Right atrium auricular region (tissue), 2 donors: ENCODE measurements at regions not wholly inside any gene's neighbourhood (a gene's known extent, or its start where the extent isn't known, plus 50 kb on each side); places are given as distances from the start of the nearest gene placed in this dataset.

Source experiments
- DNase-seq: peaks from one replicate; pipeline ENCODE4 v3.0.0-alpha.2; 2019; ENCODE audit warnings: low spot score
- H3K27ac ChIP-seq, 2 donors: fragments of 200-600 bp; sonication (generic); 1 replicate in 1 of 2; 2 replicates in 1 of 2; pipeline ENCODE4 v1.5.1; 2016 to 2019
- H3K27me3 ChIP-seq, 2 donors: fragments of 200-600 bp; sonication (generic); one replicate each; pipeline versions ENCODE4 v1.5.1 to v1.6.0; 2017 to 2019
- H3K36me3 ChIP-seq: fragments of 200-600 bp; sonication (generic); one replicate; pipeline ENCODE4 v1.5.1; 2016
- H3K4me1 ChIP-seq, 2 donors: fragments of 200-600 bp; sonication (generic); one replicate each; pipeline versions ENCODE4 v1.5.1 to v1.6.0; 2017 to 2019
- H3K4me3 ChIP-seq, 2 donors: fragments of 200-600 bp; sonication (generic); 1 replicate in 1 of 2; 2 replicates in 1 of 2; pipeline ENCODE4 v1.5.1; 2017 to 2019; ENCODE audit warnings: mild to moderate bottlenecking in 1 of 2, moderate library complexity in 1 of 2
- H3K9me3 ChIP-seq, 2 donors: fragments of 200-600 bp; sonication (generic); one replicate each; pipeline ENCODE4 v1.5.1; 2019
- CTCF ChIP-seq, 2 donors: fragments of 200-600 bp; sonication (generic); IDR thresholded peaks; one replicate each; pipeline ENCODE4 v1.5.1; 2019; ENCODE audit warnings: antibody characterized with exemption in 2 of 2

GRCh38 chr3:188979669-188980310 is 192.0 kb upstream of the TPRG1 start:
- Histone ChIP-seq H3K27me3 (no peaks in the 10 kb centered on the region), H3K4me3 (no peak overlapping the region), H3K27ac (peak overlapping the region in 1 of 2 donors; percentile 55), H3K4me1 (no peaks in the 10 kb centered on the region), H3K36me3 (no peaks in the 10 kb centered on the region), H3K9me3 (no peaks in the 10 kb centered on the region)
- no peak for TF ChIP-seq CTCF (IDR thresholded peaks at IDR 0.05)
- no peak for DNase-seq

- Histone ChIP-seq H3K27me3 (no peaks in the 10 kb centered on the region), H3K4me1 (no peaks in the 10 kb centered on the region), H3K27ac (no peak overlapping the region), H3K4me3 (no peak overlapping the region), H3K36me3 (no peaks in the 10 kb centered on the region), H3K9me3 (no peaks in the 10 kb centered on the region)
- TF ChIP-seq CTCF (IDR thresholded peaks at IDR 0.05): no peak
- DNase-seq: no peak
Observed at GRCh38 chr3:188993181-188993580, 178.6 kb upstream of the TPRG1 start.

GRCh38 chr3:189001559-189001958 is 170.2 kb upstream of the TPRG1 start:
- Histone ChIP-seq H3K4me1 (no peaks in the 10 kb centered on the region), H3K36me3 (no peaks in the 10 kb centered on the region), H3K4me3 (no peak overlapping the region), H3K9me3 (no peaks in the 10 kb centered on the region), H3K27me3 (no peaks in the 10 kb centered on the region), H3K27ac (no peak overlapping the region)
- DNase-seq: no peak
- TF ChIP-seq CTCF (IDR thresholded peaks at IDR 0.05): no peak

GRCh38 chr3:189003410-189003809 is 168.4 kb upstream of the TPRG1 start:
- TF ChIP-seq CTCF (IDR thresholded peaks at IDR 0.05): no peak
- DNase-seq: no peak

GRCh38 chr3:189013224-189013888 is 158.4 kb upstream of the TPRG1 start:
- no peak overlapping the region for H3K27ac ChIP-seq
- DNase-seq: no peak
- H3K9me3 ChIP-seq: peaks cover 0 to 14% of the 10 kb centered on the region in 2 donors
- no peaks in the 10 kb centered on the region for H3K27me3 ChIP-seq
- TF ChIP-seq CTCF (IDR thresholded peaks at IDR 0.05): no peak
- H3K36me3 ChIP-seq: no peaks in the 10 kb centered on the region
- no peaks in the 10 kb centered on the region for H3K4me1 ChIP-seq
- no peak overlapping the region for H3K4me3 ChIP-seq

More at GRCh38 chr3:189003410-189003809, 168.4 kb upstream of the TPRG1 start:
- no peaks in the 10 kb centered on the region for H3K36me3 ChIP-seq
- no peaks in the 10 kb centered on the region for H3K4me1 ChIP-seq
- no peak overlapping the region for H3K27ac ChIP-seq
- H3K9me3 ChIP-seq: no peaks in the 10 kb centered on the region
- no peaks in the 10 kb centered on the region for H3K27me3 ChIP-seq
- H3K4me3 ChIP-seq: no peak overlapping the region
